ENCODE measurements at regions not wholly inside any gene's neighbourhood (a gene's known extent, or its start where the extent isn't known, plus 50 kb on each side); places are given as distances from the start of the nearest gene placed in this dataset.

DNA sequence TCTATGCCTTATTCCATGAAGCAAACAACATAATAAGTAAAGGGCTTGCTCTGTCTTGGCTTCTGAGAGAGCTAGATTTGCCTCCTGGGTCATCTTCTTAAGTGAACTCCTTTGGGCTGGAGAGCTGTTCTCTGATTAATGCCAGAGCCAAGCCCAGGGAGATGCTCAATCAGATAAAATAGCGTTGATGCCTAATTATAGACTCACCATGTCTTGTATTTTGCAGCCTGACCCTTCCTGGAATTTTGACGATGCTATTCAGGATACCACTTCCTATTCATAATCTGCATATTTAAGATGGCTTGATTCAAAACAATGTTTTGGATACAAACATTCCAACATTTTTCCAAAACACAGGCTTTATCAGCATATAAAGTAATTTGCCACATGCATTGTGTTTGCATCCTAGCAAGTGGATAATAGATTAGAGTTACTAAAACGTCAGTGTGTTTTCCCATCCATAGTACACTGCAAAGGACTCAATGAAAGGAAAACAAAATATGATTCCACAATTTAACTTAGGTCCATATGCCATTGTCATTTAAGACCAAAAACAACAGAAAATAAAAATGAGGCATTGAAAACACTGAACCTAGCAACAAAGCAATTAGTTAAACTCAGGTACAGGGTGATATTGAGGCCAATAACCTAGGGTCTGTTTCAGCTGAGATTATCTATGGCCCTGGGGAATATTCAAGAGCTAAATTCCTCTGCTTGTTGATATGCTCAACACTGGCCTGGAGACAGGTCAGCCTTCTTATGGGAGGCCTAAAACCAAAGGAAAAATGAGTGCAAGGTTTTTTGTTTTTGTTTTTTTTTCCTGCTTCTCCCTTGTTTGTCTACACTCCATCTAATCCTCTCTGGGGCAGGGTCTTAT, 184.2 kb upstream of the FOXN3 start:
- Histone ChIP-seq H3K36me3 (peaks cover 0 to 5% (median 0%) of the 10 kb centered on the region in 9 donors), H3K4me3 (no peak overlapping the region), H3K27ac (peak overlapping the region in 8 of 12 donors; percentile 18 to 68 (median 45)), H3K27me3 (no peaks in the 10 kb centered on the region), H3K9me3 (peaks cover 0 to 55% (median 33%) of the 10 kb centered on the region in 12 donors), H3K4me1 (peaks cover 5 to 41% (median 22%) of the 10 kb centered on the region in 12 donors)
- 6 to 13% (median 10%) methylated on average over 3 of the region's 3 CpGs for WGBS, 4 donors
- no peak for TF ChIP-seq POLR2A (IDR thresholded peaks at IDR 0.05)
- TF ChIP-seq, protein P1, sequence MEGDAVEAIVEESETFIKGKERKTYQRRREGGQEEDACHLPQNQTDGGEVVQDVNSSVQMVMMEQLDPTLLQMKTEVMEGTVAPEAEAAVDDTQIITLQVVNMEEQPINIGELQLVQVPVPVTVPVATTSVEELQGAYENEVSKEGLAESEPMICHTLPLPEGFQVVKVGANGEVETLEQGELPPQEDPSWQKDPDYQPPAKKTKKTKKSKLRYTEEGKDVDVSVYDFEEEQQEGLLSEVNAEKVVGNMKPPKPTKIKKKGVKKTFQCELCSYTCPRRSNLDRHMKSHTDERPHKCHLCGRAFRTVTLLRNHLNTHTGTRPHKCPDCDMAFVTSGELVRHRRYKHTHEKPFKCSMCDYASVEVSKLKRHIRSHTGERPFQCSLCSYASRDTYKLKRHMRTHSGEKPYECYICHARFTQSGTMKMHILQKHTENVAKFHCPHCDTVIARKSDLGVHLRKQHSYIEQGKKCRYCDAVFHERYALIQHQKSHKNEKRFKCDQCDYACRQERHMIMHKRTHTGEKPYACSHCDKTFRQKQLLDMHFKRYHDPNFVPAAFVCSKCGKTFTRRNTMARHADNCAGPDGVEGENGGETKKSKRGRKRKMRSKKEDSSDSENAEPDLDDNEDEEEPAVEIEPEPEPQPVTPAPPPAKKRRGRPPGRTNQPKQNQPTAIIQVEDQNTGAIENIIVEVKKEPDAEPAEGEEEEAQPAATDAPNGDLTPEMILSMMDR (IDR thresholded peaks at IDR 0.05), result no peak
- peak; percentile 60 to 82 (median 78) for ATAC-seq
- no peak for DNase-seq
- intact Hi-C loops (cut with DNase I), result loop anchor here in 2 of 10 donors (2.0 to 5.0 kb wide), 3 partner anchors 49 to 184 kb away; partner anchors contain the start of gene FOXN3 (in 1 of the 2)

DNA sequence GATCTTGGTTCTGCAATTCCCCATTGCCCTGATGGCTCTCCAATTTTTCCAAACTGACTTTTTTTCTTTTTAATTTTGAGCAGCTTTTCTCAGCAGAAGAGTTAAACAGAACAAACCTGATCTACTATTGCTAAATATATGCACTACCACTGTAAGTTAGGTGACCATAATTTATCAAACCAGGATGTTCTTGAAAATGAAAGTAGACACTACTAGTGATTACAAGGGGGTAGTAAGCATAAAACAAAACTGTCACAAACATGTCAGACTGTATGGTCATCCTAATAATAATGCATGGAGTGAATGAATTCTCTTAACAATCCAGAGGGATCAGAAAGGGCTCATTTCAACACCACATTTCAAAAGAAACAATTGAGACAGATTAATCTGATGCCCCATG, 183.0 kb upstream of the FOXN3 start:
- Histone ChIP-seq H3K4me1 (peaks cover 5 to 41% (median 22%) of the 10 kb centered on the region in 12 donors), H3K4me3 (no peak overlapping the region), H3K36me3 (peaks cover 0 to 5% (median 0%) of the 10 kb centered on the region in 9 donors), H3K27ac (peak overlapping the region in 5 of 12 donors; percentile 18 to 68 (median 34)), H3K27me3 (no peaks in the 10 kb centered on the region), H3K9me3 (peaks cover 0 to 45% (median 26%) of the 10 kb centered on the region in 12 donors)
- intact Hi-C loops (cut with DNase I), result loop anchor here in 2 of 10 donors (2.0 to 5.0 kb wide), 3 partner anchors 48 to 183 kb away; partner anchors contain the start of gene FOXN3 (in 1 of the 2)
- DNase-seq, result no peak
- no peak for TF ChIP-seq POLR2A (IDR thresholded peaks at IDR 0.05)
- TF ChIP-seq, protein P1 (IDR thresholded peaks at IDR 0.05), result no peak
- ATAC-seq, result no peak

DNA sequence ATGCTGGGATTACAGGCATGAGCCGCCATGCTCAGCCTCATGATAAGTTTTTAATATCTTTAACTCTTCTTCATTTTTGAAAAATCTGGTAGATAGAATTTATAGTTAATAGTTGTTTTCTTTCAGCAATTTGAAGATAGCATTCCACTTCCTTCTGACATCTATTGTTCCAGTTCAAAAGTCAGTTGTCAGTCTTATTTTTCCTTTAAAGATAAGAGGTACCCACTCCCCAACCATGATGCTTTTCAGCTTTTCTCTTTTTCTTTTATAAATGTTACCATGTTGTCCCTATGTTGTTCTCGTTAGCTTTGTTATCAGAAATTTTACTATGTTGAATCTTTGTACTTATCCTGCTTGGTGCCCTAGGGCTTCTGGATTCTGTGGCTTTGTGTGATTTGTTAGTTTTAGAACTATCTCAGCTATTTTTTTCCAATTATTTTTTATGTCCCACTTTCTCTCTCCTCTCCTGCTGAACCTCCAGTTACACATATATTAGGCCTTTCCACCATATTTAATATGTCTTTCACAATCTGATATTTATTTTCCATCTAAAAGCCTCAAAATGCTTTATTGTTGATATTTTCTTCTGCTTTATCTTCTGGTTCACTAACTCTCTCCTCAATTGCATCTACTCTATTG, 181.6 kb upstream of the FOXN3 start:
- no peak for ATAC-seq
- Histone ChIP-seq H3K27ac (no peak overlapping the region), H3K4me1 (peaks cover 5 to 36% (median 19%) of the 10 kb centered on the region in 12 donors), H3K36me3 (peaks cover 0 to 9% (median 0%) of the 10 kb centered on the region in 9 donors), H3K27me3 (no peaks in the 10 kb centered on the region), H3K4me3 (no peak overlapping the region), H3K9me3 (peaks cover 0 to 44% (median 25%) of the 10 kb centered on the region in 12 donors)
- DNase-seq, result no peak
- intact Hi-C loops (cut with DNase I), result no loop called here
- 96 to 99% (median 98%) methylated on average over 2 of the region's 2 CpGs for WGBS, 4 donors
- no peak for TF ChIP-seq POLR2A (IDR thresholded peaks at IDR 0.05)
- TF ChIP-seq, protein P1 (IDR thresholded peaks at IDR 0.05), result no peak

DNA sequence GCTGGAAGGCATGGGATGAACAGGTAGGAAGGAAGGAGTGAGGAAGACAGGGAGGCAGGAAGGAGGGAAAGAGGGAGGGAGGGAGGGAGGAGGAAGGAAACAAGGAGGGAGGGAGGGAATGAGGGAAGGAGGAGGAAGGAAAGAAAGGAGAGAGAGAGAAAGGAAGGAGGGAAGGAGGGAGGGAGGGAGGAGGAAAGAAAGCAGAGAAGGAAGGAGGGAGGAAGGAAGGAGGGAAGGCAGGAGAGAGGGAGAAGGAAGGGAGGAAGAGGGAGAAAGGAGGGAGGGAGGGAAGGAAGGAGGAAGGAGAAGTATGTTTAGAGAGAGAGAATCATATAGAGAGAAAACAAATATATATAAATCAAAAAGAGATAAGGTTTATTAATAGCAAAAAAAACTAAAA, 175.9 kb upstream of the FOXN3 start:
- no peaks in the 10 kb centered on the region for H3K27me3 ChIP-seq
- H3K27ac ChIP-seq, result no peak overlapping the region
- intact Hi-C loops (cut with DNase I), result no loop called here
- DNase-seq, result no peak
- no peak overlapping the region for H3K4me3 ChIP-seq
- TF ChIP-seq, protein P1 (IDR thresholded peaks at IDR 0.05), result no peak
- no peak for TF ChIP-seq POLR2A (IDR thresholded peaks at IDR 0.05)
- no peak for ATAC-seq
- peaks cover 0 to 25% (median 8%) of the 10 kb centered on the region in 12 donors for H3K9me3 ChIP-seq
- H3K4me1 ChIP-seq, result peaks cover 0 to 18% (median 5%) of the 10 kb centered on the region in 12 donors
- peaks cover 0 to 9% (median 0%) of the 10 kb centered on the region in 9 donors for H3K36me3 ChIP-seq

Measured in heart left ventricle (tissue), 16 donors.